ENCODE measurements at regions not wholly inside any gene's neighbourhood (a gene's known extent, or its start where the extent isn't known, plus 50 kb on each side); places are given as distances from the start of the nearest gene placed in this dataset.
A peak's percentile ranks its signal among the peaks of the same experiment; 100 is the strongest.

- WGBS, 4 donors = 49 to 67% (median 53%) methylated on average over 19 of the region's 19 CpGs
Measured at GRCh38 chr17:73976676-73977521, 226.6 kb upstream of the RPL38 start.

GRCh38 chr17:73980517-73980916, 223.0 kb upstream of the RPL38 start:
- Histone ChIP-seq H3K9me3 (no peaks in the 10 kb centered on the region), H3K4me3 (no peak overlapping the region), H3K27ac (no peak overlapping the region), H3K36me3 (no peaks in the 10 kb centered on the region), H3K27me3 (peaks cover 0 to 42% (median 3%) of the 10 kb centered on the region in 9 donors), H3K4me1 (peaks cover 0 to 6% (median 0%) of the 10 kb centered on the region in 12 donors)
- DNase-seq = no peak
- intact Hi-C loops (cut with DNase I) = no loop called here
- 74 to 83% (median 78%) methylated on average over 3 of the region's 3 CpGs for WGBS, 4 donors
- TF ChIP-seq POLR2A (IDR thresholded peaks at IDR 0.05) (no peak), CTCF (IDR thresholded peaks at IDR 0.05) (no peak)
- no peak for ATAC-seq

More at GRCh38 chr17:73976676-73977521, 226.6 kb upstream of the RPL38 start:
- DNase-seq (peak in 3 of 5 donors; percentile 34 to 48 (median 38)), ATAC-seq (peak in 3 of 4 donors; percentile 27 to 67 (median 54))
- Histone ChIP-seq H3K27ac (peak overlapping the region in 2 of 12 donors; percentile 19 to 32), H3K36me3 (no peaks in the 10 kb centered on the region), H3K4me1 (peaks cover 0 to 9% (median 0%) of the 10 kb centered on the region in 12 donors), H3K27me3 (peaks cover 0 to 34% (median 0%) of the 10 kb centered on the region in 9 donors), H3K4me3 (no peak overlapping the region), H3K9me3 (no peaks in the 10 kb centered on the region)
- intact Hi-C loops (cut with DNase I) = no loop called here
- TF ChIP-seq CTCF (IDR thresholded peaks at IDR 0.05) = no peak
- TF ChIP-seq POLR2A (IDR thresholded peaks at IDR 0.05) = no peak

- no peak for TF ChIP-seq CTCF (IDR thresholded peaks at IDR 0.05)
- TF ChIP-seq POLR2A (IDR thresholded peaks at IDR 0.05) = no peak
- DNase-seq = no peak
- intact Hi-C loops (cut with DNase I) = no loop called here
- Histone ChIP-seq H3K27ac (no peak overlapping the region), H3K4me1 (peaks cover 0 to 6% (median 0%) of the 10 kb centered on the region in 12 donors), H3K9me3 (no peaks in the 10 kb centered on the region), H3K36me3 (no peaks in the 10 kb centered on the region), H3K27me3 (peaks cover 0 to 41% (median 2%) of the 10 kb centered on the region in 9 donors), H3K4me3 (no peak overlapping the region)
- 58 to 63% (median 61%) methylated on average over 8 of the region's 8 CpGs for WGBS, 4 donors
- ATAC-seq = no peak
Measured at GRCh38 chr17:73982871-73983270, 220.6 kb upstream of the RPL38 start.

- H3K27ac ChIP-seq = no peak overlapping the region
- no peak overlapping the region for H3K4me3 ChIP-seq
- ATAC-seq (no peak), DNase-seq (no peak)
- intact Hi-C loops (cut with DNase I) = no loop called here
- H3K36me3 ChIP-seq = no peaks in the 10 kb centered on the region
- peaks cover 0 to 38% (median 4%) of the 10 kb centered on the region in 9 donors for H3K27me3 ChIP-seq
- H3K9me3 ChIP-seq = no peaks in the 10 kb centered on the region
- TF ChIP-seq CTCF (IDR thresholded peaks at IDR 0.05) (no peak), POLR2A (IDR thresholded peaks at IDR 0.05) (no peak)
- 76 to 82% (median 79%) methylated on average over 16 of the region's 16 CpGs for WGBS, 4 donors
- H3K4me1 ChIP-seq = peaks cover 0 to 6% (median 0%) of the 10 kb centered on the region in 12 donors
Measured at GRCh38 chr17:73983621-73984400, 219.7 kb upstream of the RPL38 start.
